ENCODE measurements at regions not wholly inside any gene's neighbourhood (a gene's known extent, or its start where the extent isn't known, plus 50 kb on each side); places are given as distances from the start of the nearest gene placed in this dataset.

DNA sequence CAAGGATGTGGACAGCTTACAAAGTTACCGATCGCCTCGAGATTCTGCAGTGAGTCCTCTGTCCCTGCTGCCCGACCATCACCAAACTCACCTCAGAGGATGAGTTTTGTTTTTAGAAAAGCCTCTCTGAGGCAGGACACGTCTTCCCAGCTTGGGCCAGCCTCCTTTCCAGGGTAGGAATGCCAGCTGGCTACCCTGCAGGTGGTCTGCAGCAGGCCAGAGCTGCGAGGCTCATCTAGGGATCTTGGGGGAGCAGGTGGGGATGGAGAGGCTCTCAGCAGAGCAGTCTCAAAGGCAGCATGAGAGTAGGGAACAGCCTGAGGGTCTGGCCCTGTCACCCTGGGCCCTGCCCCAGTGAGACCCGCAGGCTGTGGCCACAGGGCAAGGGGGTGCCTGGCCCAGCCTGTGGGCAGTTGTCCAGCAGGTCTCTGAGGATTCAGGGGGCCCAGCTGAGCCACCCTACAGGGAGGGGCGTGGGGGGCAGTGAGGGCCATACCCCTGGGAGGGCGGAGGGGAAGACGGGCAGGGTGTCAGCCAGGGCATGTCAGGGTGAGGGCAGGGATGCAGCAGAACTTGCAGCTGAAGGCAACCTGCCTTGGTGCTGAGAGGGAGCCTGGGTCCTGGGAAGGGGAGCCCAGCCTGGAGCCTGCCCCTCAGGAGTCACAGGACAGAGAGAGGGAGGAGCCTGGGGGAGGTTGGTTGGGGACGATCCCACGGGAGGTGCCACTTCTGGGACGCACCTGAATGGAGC lies 57.3 kb upstream of the TPM4 start:
- TF ChIP-seq, protein P1, sequence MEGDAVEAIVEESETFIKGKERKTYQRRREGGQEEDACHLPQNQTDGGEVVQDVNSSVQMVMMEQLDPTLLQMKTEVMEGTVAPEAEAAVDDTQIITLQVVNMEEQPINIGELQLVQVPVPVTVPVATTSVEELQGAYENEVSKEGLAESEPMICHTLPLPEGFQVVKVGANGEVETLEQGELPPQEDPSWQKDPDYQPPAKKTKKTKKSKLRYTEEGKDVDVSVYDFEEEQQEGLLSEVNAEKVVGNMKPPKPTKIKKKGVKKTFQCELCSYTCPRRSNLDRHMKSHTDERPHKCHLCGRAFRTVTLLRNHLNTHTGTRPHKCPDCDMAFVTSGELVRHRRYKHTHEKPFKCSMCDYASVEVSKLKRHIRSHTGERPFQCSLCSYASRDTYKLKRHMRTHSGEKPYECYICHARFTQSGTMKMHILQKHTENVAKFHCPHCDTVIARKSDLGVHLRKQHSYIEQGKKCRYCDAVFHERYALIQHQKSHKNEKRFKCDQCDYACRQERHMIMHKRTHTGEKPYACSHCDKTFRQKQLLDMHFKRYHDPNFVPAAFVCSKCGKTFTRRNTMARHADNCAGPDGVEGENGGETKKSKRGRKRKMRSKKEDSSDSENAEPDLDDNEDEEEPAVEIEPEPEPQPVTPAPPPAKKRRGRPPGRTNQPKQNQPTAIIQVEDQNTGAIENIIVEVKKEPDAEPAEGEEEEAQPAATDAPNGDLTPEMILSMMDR (conservative IDR thresholded peaks at IDR 0.05; ENCODE audit: low read length) = no peak
- TF ChIP-seq EZH2phosphoT487 (IDR thresholded peaks at IDR 0.05; ENCODE audit: borderline replicate concordance) = no peak
